IPS-18a (cell line): ENCODE measurements at regions not wholly inside any gene's neighbourhood (a gene's known extent, or its start where the extent isn't known, plus 50 kb on each side); places are given as distances from the start of the nearest gene placed in this dataset.

Source experiments
- H3K27ac ChIP-seq: one replicate; pipeline ENCODE4 v1.5.1; 2013; ENCODE audit warnings: low read length
- H3K27me3 ChIP-seq: one replicate; pipeline ENCODE4 v1.6.1; 2013; ENCODE audit warnings: mild to moderate bottlenecking, low read length; ENCODE audit not compliant: control insufficient read depth, insufficient read depth
- H3K36me3 ChIP-seq: one replicate; pipeline ENCODE4 v1.6.1; 2013; ENCODE audit warnings: low read depth, low read length; ENCODE audit not compliant: control insufficient read depth
- H3K4me1 ChIP-seq: one replicate; pipeline ENCODE4 v1.6.1; 2013; ENCODE audit warnings: low read depth, low read length; ENCODE audit not compliant: control insufficient read depth
- H3K4me3 ChIP-seq: one replicate; pipeline ENCODE4 v1.5.1; 2013; ENCODE audit warnings: low read length
- H3K9ac ChIP-seq: one replicate; pipeline ENCODE4 v1.6.1; 2013; ENCODE audit warnings: mild to moderate bottlenecking, low read length, moderate library complexity
- H3K9me3 ChIP-seq: one replicate; pipeline ENCODE4 v1.6.1; 2013; ENCODE audit warnings: low read depth, low read length; ENCODE audit not compliant: control insufficient read depth

GRCh38 chr4:185879666-185880312 lies 67.8 kb upstream of the SORBS2 start:
- H3K27ac ChIP-seq, result no peak overlapping the region
- H3K4me3 ChIP-seq, result no peak overlapping the region
- no peaks in the 10 kb centered on the region for H3K36me3 ChIP-seq
- H3K4me1 ChIP-seq, result no peaks in the 10 kb centered on the region
- no peaks in the 10 kb centered on the region for H3K27me3 ChIP-seq
- peaks cover 3% of the 10 kb centered on the region for H3K9me3 ChIP-seq
- no peak overlapping the region for H3K9ac ChIP-seq

- peaks cover 3% of the 10 kb centered on the region for H3K9me3 ChIP-seq
- no peak overlapping the region for H3K27ac ChIP-seq
- H3K4me1 ChIP-seq, result no peaks in the 10 kb centered on the region
- H3K4me3 ChIP-seq, result no peak overlapping the region
- no peaks in the 10 kb centered on the region for H3K36me3 ChIP-seq
- H3K9ac ChIP-seq, result no peak overlapping the region
- H3K27me3 ChIP-seq, result no peaks in the 10 kb centered on the region
Observed at GRCh38 chr4:185880571-185880970, 68.6 kb upstream of the SORBS2 start.

- Histone ChIP-seq H3K27me3 (no peaks in the 10 kb centered on the region), H3K36me3 (no peaks in the 10 kb centered on the region), H3K9ac (peak overlapping the region; percentile 2), H3K4me3 (no peak overlapping the region), H3K27ac (no peak overlapping the region), H3K4me1 (no peaks in the 10 kb centered on the region), H3K9me3 (peaks cover 3% of the 10 kb centered on the region)
Observed at GRCh38 chr4:185881430-185881829, 69.4 kb upstream of the SORBS2 start.

GRCh38 chr4:185883591-185883990 lies 71.6 kb upstream of the SORBS2 start:
- Histone ChIP-seq H3K4me1 (no peaks in the 10 kb centered on the region), H3K4me3 (no peak overlapping the region), H3K9me3 (peaks cover 8% of the 10 kb centered on the region), H3K27me3 (no peaks in the 10 kb centered on the region), H3K27ac (no peak overlapping the region), H3K9ac (no peak overlapping the region), H3K36me3 (no peaks in the 10 kb centered on the region)

GRCh38 chr4:185885075-185885474 lies 73.1 kb upstream of the SORBS2 start:
- no peaks in the 10 kb centered on the region for H3K27me3 ChIP-seq
- H3K9me3 ChIP-seq, result peaks cover 8% of the 10 kb centered on the region
- H3K36me3 ChIP-seq, result no peaks in the 10 kb centered on the region
- H3K4me1 ChIP-seq, result no peaks in the 10 kb centered on the region
- no peak overlapping the region for H3K27ac ChIP-seq
- no peak overlapping the region for H3K4me3 ChIP-seq
- H3K9ac ChIP-seq, result no peak overlapping the region

GRCh38 chr4:185885604-185886003 lies 73.6 kb upstream of the SORBS2 start:
- H3K9me3 ChIP-seq, result peaks cover 8% of the 10 kb centered on the region
- no peak overlapping the region for H3K9ac ChIP-seq
- H3K4me3 ChIP-seq, result no peak overlapping the region
- no peaks in the 10 kb centered on the region for H3K36me3 ChIP-seq
- no peaks in the 10 kb centered on the region for H3K27me3 ChIP-seq
- no peaks in the 10 kb centered on the region for H3K4me1 ChIP-seq
- H3K27ac ChIP-seq, result no peak overlapping the region

- Histone ChIP-seq H3K27ac (no peak overlapping the region), H3K4me3 (no peak overlapping the region), H3K9me3 (peaks cover 8% of the 10 kb centered on the region), H3K27me3 (no peaks in the 10 kb centered on the region), H3K9ac (no peak overlapping the region), H3K36me3 (no peaks in the 10 kb centered on the region), H3K4me1 (no peaks in the 10 kb centered on the region)
Observed at GRCh38 chr4:185886832-185887524, 75.0 kb upstream of the SORBS2 start.

- Histone ChIP-seq H3K27ac (no peak overlapping the region), H3K9ac (no peak overlapping the region), H3K9me3 (peaks cover 5% of the 10 kb centered on the region), H3K4me3 (no peak overlapping the region), H3K27me3 (no peaks in the 10 kb centered on the region), H3K36me3 (no peaks in the 10 kb centered on the region), H3K4me1 (no peaks in the 10 kb centered on the region)
Observed at GRCh38 chr4:185888676-185889075, 76.7 kb upstream of the SORBS2 start.

- H3K9ac ChIP-seq, result no peak overlapping the region
- H3K27me3 ChIP-seq, result no peaks in the 10 kb centered on the region
- H3K4me1 ChIP-seq, result no peaks in the 10 kb centered on the region
- H3K27ac ChIP-seq, result no peak overlapping the region
- H3K9me3 ChIP-seq, result peaks cover 5% of the 10 kb centered on the region
- no peak overlapping the region for H3K4me3 ChIP-seq
- no peaks in the 10 kb centered on the region for H3K36me3 ChIP-seq
Observed at GRCh38 chr4:185889585-185889984, 77.6 kb upstream of the SORBS2 start.

GRCh38 chr4:185890196-185890595 lies 78.2 kb upstream of the SORBS2 start:
- no peaks in the 10 kb centered on the region for H3K36me3 ChIP-seq
- no peaks in the 10 kb centered on the region for H3K4me1 ChIP-seq
- peaks cover 5% of the 10 kb centered on the region for H3K9me3 ChIP-seq
- no peak overlapping the region for H3K9ac ChIP-seq
- no peak overlapping the region for H3K4me3 ChIP-seq
- H3K27me3 ChIP-seq, result no peaks in the 10 kb centered on the region
- no peak overlapping the region for H3K27ac ChIP-seq

GRCh38 chr4:185892165-185892564 lies 80.2 kb upstream of the SORBS2 start:
- no peaks in the 10 kb centered on the region for H3K27me3 ChIP-seq
- H3K9me3 ChIP-seq, result peaks cover 5% of the 10 kb centered on the region
- no peak overlapping the region for H3K27ac ChIP-seq
- H3K36me3 ChIP-seq, result no peaks in the 10 kb centered on the region
- no peak overlapping the region for H3K4me3 ChIP-seq
- no peaks in the 10 kb centered on the region for H3K4me1 ChIP-seq
- H3K9ac ChIP-seq, result no peak overlapping the region

GRCh38 chr4:185893500-185893899 lies 81.5 kb upstream of the SORBS2 start:
- Histone ChIP-seq H3K4me3 (no peak overlapping the region), H3K36me3 (no peaks in the 10 kb centered on the region), H3K9me3 (no peaks in the 10 kb centered on the region), H3K4me1 (no peaks in the 10 kb centered on the region), H3K27me3 (no peaks in the 10 kb centered on the region), H3K27ac (no peak overlapping the region), H3K9ac (no peak overlapping the region)
